GM23248 (cell line): ENCODE measurements at regions not wholly inside any gene's neighbourhood (a gene's known extent, or its start where the extent isn't known, plus 50 kb on each side); places are given as distances from the start of the nearest gene placed in this dataset.

Source experiments
- DNase-seq: peaks from one replicate; pipeline ENCODE4 v3.0.0-alpha.2; 2015
- H2AFZ ChIP-seq: fragments of 200-600 bp; sonication (generic); 2 replicates; pipeline ENCODE4 v1.6.1; 2016; ENCODE audit warnings: antibody characterized with exemption
- H3F3A ChIP-seq: fragments of 200-600 bp; sonication (generic); 2 replicates; pipeline ENCODE4 v1.6.1; 2016; ENCODE audit warnings: mild to moderate bottlenecking, antibody characterized with exemption, mixed run types; ENCODE audit not compliant: insufficient read depth
- H3K27ac ChIP-seq: fragments of 200-600 bp; sonication (generic); 2 replicates; pipeline ENCODE4 v1.5.1; 2016; ENCODE audit warnings: mild to moderate bottlenecking
- H3K27me3 ChIP-seq: fragments of 200-600 bp; sonication (generic); replicated peaks from 2 replicates; pipeline ENCODE4 v1.6.1; 2016; ENCODE audit warnings: mild to moderate bottlenecking; ENCODE audit not compliant: insufficient read depth
- H3K36me3 ChIP-seq: fragments of 200-600 bp; sonication (generic); 2 replicates; pipeline ENCODE4 v1.6.1; 2016; ENCODE audit warnings: low read depth, mild to moderate bottlenecking
- H3K4me1 ChIP-seq: fragments of 200-600 bp; sonication (generic); 2 replicates; pipeline ENCODE4 v1.6.1; 2016; ENCODE audit warnings: mild to moderate bottlenecking; ENCODE audit not compliant: insufficient read depth
- H3K4me2 ChIP-seq: fragments of 200-600 bp; sonication (generic); one replicate; pipeline ENCODE4 v1.6.1; 2016; ENCODE audit warnings: mild to moderate bottlenecking; ENCODE audit not compliant: unreplicated experiment
- H3K4me3 ChIP-seq: fragments of 200-600 bp; sonication (generic); 2 replicates; pipeline ENCODE4 v1.5.1; 2016; ENCODE audit warnings: mild to moderate bottlenecking
- H3K79me2 ChIP-seq: fragments of 200-600 bp; sonication (generic); 2 replicates; pipeline ENCODE4 v1.6.1; 2016; ENCODE audit warnings: mild to moderate bottlenecking; ENCODE audit not compliant: insufficient read depth
- H3K9ac ChIP-seq: fragments of 200-600 bp; sonication (generic); 2 replicates; pipeline ENCODE4 v1.6.1; 2016; ENCODE audit warnings: mild to moderate bottlenecking
- H3K9me2 ChIP-seq: fragments of 200-600 bp; sonication (generic); 2 replicates; pipeline ENCODE4 v1.6.1; 2016; ENCODE audit warnings: mixed run types, mild to moderate bottlenecking, moderate library complexity; ENCODE audit not compliant: insufficient read depth
- H3K9me3 ChIP-seq: fragments of 200-600 bp; sonication (generic); one replicate; pipeline ENCODE4 v1.6.1; 2017; ENCODE audit warnings: low read depth
- H4K20me1 ChIP-seq: fragments of 200-600 bp; sonication (generic); 2 replicates; pipeline ENCODE4 v1.6.0; 2016; ENCODE audit not compliant: insufficient read depth
- EZH2 ChIP-seq: fragments of 200-600 bp; sonication (generic); IDR thresholded peaks from 2 replicates; pipeline ENCODE4 v1.6.1; 2018; ENCODE audit warnings: antibody characterized with exemption, mild to moderate bottlenecking; ENCODE audit not compliant: insufficient read depth, poor library complexity, severe bottlenecking
- EZH2phosphoT487 ChIP-seq: fragments of 200-600 bp; sonication (generic); IDR thresholded peaks from 2 replicates; pipeline ENCODE4 v1.6.1; 2018; ENCODE audit warnings: antibody characterized with exemption, moderate library complexity, mild to moderate bottlenecking, low read depth; ENCODE audit not compliant: insufficient read depth
- WGBS, 2 experiments: methylation state at CpG; one replicate each; pipeline ENCODE4 v1.1.6; 2015 to 2017; ENCODE audit warnings: low lambda C conversion rate in 2 of 2, low coverage in 1 of 2; ENCODE audit errors: missing lambda C conversion rate in 2 of 2; 5-methylcytosine and 5-hydroxymethylcytosine counted together
- in situ Hi-C: fragments of 300-500 bp; cut with MboI; formaldehyde crosslinking; loops from 2 replicates; pipeline ENCODE4 v1.15.0; 2020

DNA sequence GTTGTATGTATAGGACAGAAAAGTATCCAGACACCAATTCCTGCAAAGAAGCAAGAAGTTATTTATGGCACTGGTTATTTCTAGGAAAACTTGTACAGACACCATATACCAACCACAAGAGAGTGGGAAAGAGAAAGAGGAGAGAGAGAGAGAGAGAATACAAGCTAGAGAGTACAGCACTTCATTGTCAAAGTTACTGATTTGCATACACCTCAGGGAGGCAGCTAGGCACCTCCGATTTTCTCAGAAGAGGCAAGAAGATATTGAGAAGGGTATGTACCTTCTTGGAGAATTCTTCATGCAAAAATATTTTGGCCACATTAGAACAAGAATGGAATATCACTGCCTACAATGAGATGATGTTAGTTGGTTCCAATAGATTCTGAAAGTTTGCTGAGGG lies 333.9 kb upstream of the PIK3C3 start:
- no peaks in the 10 kb centered on the region for H3K36me3 ChIP-seq
- H3F3A ChIP-seq, result no peaks in the 10 kb centered on the region
- TF ChIP-seq EZH2 (no peak), EZH2phosphoT487 (no peak)
- in situ Hi-C loops, result no loop called here
- no peak overlapping the region for H3K27ac ChIP-seq
- no peak overlapping the region for H3K4me3 ChIP-seq
- H2AFZ ChIP-seq, result no peak overlapping the region
- H4K20me1 ChIP-seq, result no peaks in the 10 kb centered on the region
- H3K9ac ChIP-seq, result no peak overlapping the region
- no peak for DNase-seq
- H3K4me2 ChIP-seq, result no peak overlapping the region
- 11 to 24% methylated on average over 1 of the region's 1 CpG for WGBS, 2 experiments
- H3K9me3 ChIP-seq, result no peaks in the 10 kb centered on the region
- H3K4me1 ChIP-seq, result no peaks in the 10 kb centered on the region
- H3K79me2 ChIP-seq, result no peaks in the 10 kb centered on the region
- no peaks in the 10 kb centered on the region for H3K27me3 ChIP-seq
- H3K9me2 ChIP-seq, result no peaks in the 10 kb centered on the region

DNA sequence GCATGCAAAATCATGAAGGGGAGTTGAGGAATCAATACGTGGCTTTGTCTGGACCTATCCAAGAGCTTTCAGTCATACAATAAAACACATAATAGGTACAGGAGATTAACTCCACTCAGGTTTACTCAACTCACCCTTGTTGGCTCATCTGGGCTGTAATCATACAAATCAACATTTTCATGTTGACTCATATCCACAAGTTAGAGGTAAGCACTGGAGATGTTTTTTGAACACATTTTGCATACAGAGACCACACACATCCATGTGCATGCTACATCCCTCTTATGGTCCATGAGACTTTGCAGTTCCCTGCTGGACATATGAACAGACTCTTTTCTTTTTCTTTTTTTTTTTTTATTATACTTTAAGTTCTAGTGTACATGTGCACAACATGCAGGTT lies 336.9 kb upstream of the PIK3C3 start:
- H3K27me3 ChIP-seq, result no peaks in the 10 kb centered on the region

DNA sequence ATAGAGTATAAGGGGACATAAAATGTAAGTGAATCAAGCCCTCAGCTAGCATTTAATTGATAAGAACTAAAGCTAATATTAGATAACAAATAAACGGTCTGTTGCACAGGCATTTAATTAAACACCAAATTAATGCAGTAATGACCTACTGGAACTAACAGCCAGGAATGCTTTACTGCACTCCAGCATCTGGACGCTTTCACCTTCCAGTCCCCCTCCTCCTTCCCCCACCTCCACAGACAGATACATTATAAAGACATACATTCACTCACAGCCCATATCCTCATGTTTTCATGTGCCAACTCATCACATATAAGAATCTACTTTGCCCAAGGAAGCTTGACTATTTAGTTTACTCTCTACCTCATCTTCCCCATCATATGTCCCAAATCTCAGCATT lies 337.4 kb upstream of the PIK3C3 start:
- no peak for DNase-seq
- in situ Hi-C loops, result no loop called here
- Histone ChIP-seq H3K9ac (no peak overlapping the region), H4K20me1 (no peaks in the 10 kb centered on the region), H2AFZ (no peak overlapping the region), H3F3A (no peaks in the 10 kb centered on the region), H3K27ac (no peak overlapping the region), H3K4me3 (no peak overlapping the region), H3K79me2 (no peaks in the 10 kb centered on the region), H3K4me2 (no peak overlapping the region), H3K36me3 (no peaks in the 10 kb centered on the region), H3K9me2 (no peaks in the 10 kb centered on the region), H3K27me3 (no peaks in the 10 kb centered on the region), H3K4me1 (no peaks in the 10 kb centered on the region), H3K9me3 (no peaks in the 10 kb centered on the region)
- WGBS, 2 experiments, result 3% methylated on average over 2 of the region's 2 CpGs
- TF ChIP-seq EZH2phosphoT487 (no peak), EZH2 (no peak)

More for the DNA sequence above, 336.9 kb upstream of the PIK3C3 start:
- Histone ChIP-seq H2AFZ (no peak overlapping the region), H3K9me3 (no peaks in the 10 kb centered on the region), H3K9me2 (no peaks in the 10 kb centered on the region), H3K27ac (no peak overlapping the region), H3K9ac (no peak overlapping the region), H3K4me3 (no peak overlapping the region), H3K79me2 (no peaks in the 10 kb centered on the region), H3K4me1 (no peaks in the 10 kb centered on the region), H3K36me3 (no peaks in the 10 kb centered on the region), H4K20me1 (no peaks in the 10 kb centered on the region), H3F3A (no peaks in the 10 kb centered on the region), H3K4me2 (no peak overlapping the region)
- in situ Hi-C loops, result no loop called here
- DNase-seq, result no peak
- 0% methylated on average over 1 of the region's 1 CpG for WGBS, 2 experiments
- TF ChIP-seq EZH2 (no peak), EZH2phosphoT487 (no peak)

DNA sequence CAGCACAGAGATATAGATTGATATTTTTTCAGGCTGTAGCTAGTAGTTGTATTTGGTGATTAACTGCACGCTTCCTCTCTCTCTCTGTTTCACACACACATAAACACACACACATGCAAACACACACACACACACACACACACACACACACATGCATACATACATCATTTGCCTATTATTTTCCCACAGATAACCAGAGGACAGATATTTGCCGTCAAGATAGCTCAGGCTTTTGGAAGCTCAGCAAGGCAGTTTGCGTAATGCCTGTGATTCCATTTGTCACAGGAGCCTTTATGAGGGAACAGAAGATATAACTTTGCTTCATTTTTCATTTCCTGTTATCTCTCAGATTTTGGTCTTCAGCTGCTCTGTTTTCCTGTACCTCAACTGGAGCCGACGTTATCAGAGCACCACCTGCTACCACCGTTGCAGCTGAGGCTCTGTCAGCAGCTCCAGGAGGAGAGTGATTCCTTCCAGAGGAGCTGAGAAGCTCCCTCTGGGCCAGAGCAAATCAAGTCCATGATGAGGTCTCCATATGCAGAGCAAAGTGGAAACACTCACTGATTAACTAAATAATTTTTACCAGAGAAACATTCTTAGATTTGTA lies 341.9 kb upstream of the PIK3C3 start:
- Histone ChIP-seq H2AFZ (no peak overlapping the region), H3K36me3 (no peaks in the 10 kb centered on the region), H3K27me3 (no peaks in the 10 kb centered on the region), H3K27ac (no peak overlapping the region), H3K79me2 (no peaks in the 10 kb centered on the region), H3K9me3 (no peaks in the 10 kb centered on the region), H3K9me2 (no peaks in the 10 kb centered on the region), H3K4me2 (no peak overlapping the region), H3F3A (no peaks in the 10 kb centered on the region), H3K4me1 (no peaks in the 10 kb centered on the region), H3K9ac (no peak overlapping the region), H3K4me3 (no peak overlapping the region), H4K20me1 (no peaks in the 10 kb centered on the region)
- WGBS, 2 experiments, result 20 to 24% methylated on average over 6 of the region's 6 CpGs
- TF ChIP-seq EZH2 (no peak), EZH2phosphoT487 (no peak)
- in situ Hi-C loops, result no loop called here
- no peak for DNase-seq

DNA sequence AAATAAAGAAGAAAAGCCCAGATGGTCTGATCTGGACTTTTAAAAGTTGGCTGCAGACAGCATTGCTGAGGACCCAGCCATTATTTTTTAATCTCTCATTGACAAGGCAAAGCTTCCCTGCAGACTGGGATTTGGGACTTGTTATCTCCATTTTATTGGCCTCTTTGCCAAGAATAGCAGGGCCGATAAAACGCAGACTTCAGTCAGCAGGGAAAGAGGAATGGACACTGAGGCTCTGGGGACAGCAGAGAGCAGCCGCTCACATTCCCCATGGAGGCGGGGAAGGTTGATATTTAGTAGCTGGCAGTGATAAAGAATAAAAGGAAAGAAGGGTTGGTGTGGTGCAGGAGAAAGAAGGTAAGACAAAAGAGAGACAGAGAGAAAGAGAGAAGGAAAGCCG lies 350.1 kb upstream of the PIK3C3 start:
- no peak for TF ChIP-seq EZH2
- no peak for TF ChIP-seq EZH2phosphoT487
- H3K9ac ChIP-seq, result no peak overlapping the region

More for the DNA sequence above, 350.1 kb upstream of the PIK3C3 start:
- in situ Hi-C loops, result no loop called here
- Histone ChIP-seq H3K36me3 (no peaks in the 10 kb centered on the region), H3K27me3 (no peaks in the 10 kb centered on the region), H3K4me3 (no peak overlapping the region), H3K79me2 (no peaks in the 10 kb centered on the region), H3K4me1 (no peaks in the 10 kb centered on the region), H3K27ac (no peak overlapping the region), H3F3A (no peaks in the 10 kb centered on the region), H4K20me1 (no peaks in the 10 kb centered on the region), H3K9me2 (no peaks in the 10 kb centered on the region), H2AFZ (no peak overlapping the region), H3K4me2 (no peak overlapping the region), H3K9me3 (no peaks in the 10 kb centered on the region)
- 21 to 42% methylated on average over 5 of the region's 5 CpGs for WGBS, 2 experiments
- DNase-seq, result no peak
